ENCODE measurements at regions not wholly inside any gene's neighbourhood (a gene's known extent, or its start where the extent isn't known, plus 50 kb on each side); places are given as distances from the start of the nearest gene placed in this dataset.

DNA sequence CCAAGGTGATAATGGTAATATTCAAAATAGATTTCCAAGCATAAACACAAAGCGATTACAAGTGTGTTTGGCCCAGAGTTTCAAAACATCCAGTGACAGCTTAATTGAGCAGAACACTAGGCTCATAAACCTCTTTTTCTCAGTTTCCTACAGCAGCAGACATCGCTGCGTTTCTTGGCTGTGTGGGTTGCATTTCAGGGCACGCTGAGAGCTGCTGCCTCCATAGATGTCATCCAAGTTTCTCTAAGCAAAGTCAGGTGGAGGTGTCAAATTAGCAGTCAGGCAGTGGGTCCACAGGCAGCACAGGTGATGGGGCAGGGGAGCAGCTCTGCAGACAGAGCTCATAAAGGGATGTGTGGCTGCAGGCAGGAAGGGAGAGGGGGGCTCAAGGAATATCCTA, 50.5 kb upstream of the COL13A1 start:
- H3K4me1 Mint-ChIP-seq (ENCODE audit: low read depth), result peaks cover 26% of the 10 kb centered on the region
- H3K9me3 Mint-ChIP-seq (ENCODE audit: low read depth), result no peaks in the 10 kb centered on the region
- H3K36me3 Mint-ChIP-seq (ENCODE audit: low read depth), result no peaks in the 10 kb centered on the region
- no peak for TF ChIP-seq CTCF (IDR thresholded peaks at IDR 0.05)
- no peak for DNase-seq (ENCODE audit: low spot score)
- no peaks in the 10 kb centered on the region for H3K27me3 Mint-ChIP-seq (ENCODE audit: low read depth)
- no peak overlapping the region for H3K27ac Mint-ChIP-seq (ENCODE audit: unreplicated experiment)
- H3K4me3 Mint-ChIP-seq (ENCODE audit: unreplicated experiment), result no peak overlapping the region

Measured in chondrocyte (in vitro differentiated cells).